ENCODE measurements at regions not wholly inside any gene's neighbourhood (a gene's known extent, or its start where the extent isn't known, plus 50 kb on each side); places are given as distances from the start of the nearest gene placed in this dataset.

DNA sequence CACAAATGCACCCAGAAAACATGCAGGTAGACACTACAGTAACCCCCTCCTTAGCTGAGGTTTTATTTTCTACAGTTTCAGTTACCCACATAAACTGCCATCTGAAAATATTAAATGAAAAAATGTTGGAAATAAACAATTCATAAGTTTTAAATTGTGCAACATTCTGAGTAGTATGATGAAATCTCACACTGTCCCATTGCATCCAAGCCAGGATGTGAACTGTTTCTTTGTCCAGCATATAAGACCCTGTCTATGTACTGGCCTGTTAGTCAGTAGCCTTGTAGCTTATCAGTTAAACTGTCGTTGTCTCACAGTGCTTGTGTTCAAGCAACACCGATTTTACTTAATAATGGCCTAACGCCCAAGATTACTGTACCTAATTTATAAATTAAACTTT lies 630.5 kb downstream of the ANXA1 start:
- TF ChIP-seq, protein P1, sequence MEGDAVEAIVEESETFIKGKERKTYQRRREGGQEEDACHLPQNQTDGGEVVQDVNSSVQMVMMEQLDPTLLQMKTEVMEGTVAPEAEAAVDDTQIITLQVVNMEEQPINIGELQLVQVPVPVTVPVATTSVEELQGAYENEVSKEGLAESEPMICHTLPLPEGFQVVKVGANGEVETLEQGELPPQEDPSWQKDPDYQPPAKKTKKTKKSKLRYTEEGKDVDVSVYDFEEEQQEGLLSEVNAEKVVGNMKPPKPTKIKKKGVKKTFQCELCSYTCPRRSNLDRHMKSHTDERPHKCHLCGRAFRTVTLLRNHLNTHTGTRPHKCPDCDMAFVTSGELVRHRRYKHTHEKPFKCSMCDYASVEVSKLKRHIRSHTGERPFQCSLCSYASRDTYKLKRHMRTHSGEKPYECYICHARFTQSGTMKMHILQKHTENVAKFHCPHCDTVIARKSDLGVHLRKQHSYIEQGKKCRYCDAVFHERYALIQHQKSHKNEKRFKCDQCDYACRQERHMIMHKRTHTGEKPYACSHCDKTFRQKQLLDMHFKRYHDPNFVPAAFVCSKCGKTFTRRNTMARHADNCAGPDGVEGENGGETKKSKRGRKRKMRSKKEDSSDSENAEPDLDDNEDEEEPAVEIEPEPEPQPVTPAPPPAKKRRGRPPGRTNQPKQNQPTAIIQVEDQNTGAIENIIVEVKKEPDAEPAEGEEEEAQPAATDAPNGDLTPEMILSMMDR (IDR thresholded peaks at IDR 0.05 in 4 of 5, conservative IDR thresholded peaks at IDR 0.05 in 1 of 5): no peak
- TF ChIP-seq POLR2A (IDR thresholded peaks at IDR 0.05): no peak

All from gastrocnemius medialis (tissue), 4 donors.